Endothelial cell of umbilical vein (primary cell): ENCODE measurements at regions not wholly inside any gene's neighbourhood (a gene's known extent, or its start where the extent isn't known, plus 50 kb on each side); places are given as distances from the start of the nearest gene placed in this dataset.

Experiments used
- BruUV-seq: library from RNA; stranded (reverse); fragments of 400-500 nt; replicated peaks from 2 replicates; lab custom pipeline; 2021; lab: Mats Ljungman, UMichigan
- CTCF ChIA-PET: fragments of 300-600, 350-600 bp; sonication (Branson Sonifier 250); formaldehyde crosslinking; loops from one replicate; lab custom pipeline; 2021; ENCODE audit warnings: antibody characterized with exemption, inconsistent platforms; lab: Charles Lee
- POLR2A ChIA-PET: fragments of 300-600, 350-600 bp; sonication (Branson Sonifier 250); formaldehyde crosslinking; loops from one replicate; lab custom pipeline; 2021; ENCODE audit warnings: antibody characterized with exemption, inconsistent platforms; lab: Charles Lee
- DNase-seq: peaks from one replicate; pipeline ENCODE4 v3.0.0-alpha.2; 2011; ENCODE audit warnings: low read depth, low spot score
- FAIRE-seq: peaks from 2 replicates; lab custom pipeline; 2011; peaks lifted over from hg19 to GRCh38; lab: Jason Lieb, UNC
- H2AFZ ChIP-seq: 2 replicates; pipeline ENCODE4 v1.6.0; 2012; ENCODE audit warnings: low read depth, low read length, control low read depth, inconsistent platforms
- H3K27ac ChIP-seq: 2 replicates; pipeline ENCODE4 v1.5.1; 2011; ENCODE audit warnings: low read depth, mild to moderate bottlenecking, control low read depth, low read length, moderate library complexity; ENCODE audit not compliant: insufficient read depth
- H3K27me3 ChIP-seq, 2 experiments: 2 replicates each; pipeline versions ENCODE4 v1.6.0 to v1.6.1; 2011; ENCODE audit warnings: low read length in 2 of 2, mixed read lengths in 1 of 2; ENCODE audit not compliant: control insufficient read depth in 2 of 2, insufficient read depth in 2 of 2
- H3K36me3 ChIP-seq, 2 experiments: 2 replicates in 1 of 2; 3 replicates in 1 of 2; pipeline ENCODE4 v1.5.1; 2011; ENCODE audit warnings: low read length in 2 of 2, mild to moderate bottlenecking in 1 of 2, moderate library complexity in 1 of 2; ENCODE audit not compliant: control insufficient read depth in 2 of 2, insufficient read depth in 2 of 2; ENCODE audit errors: extremely low read depth in 1 of 2
- H3K4me1 ChIP-seq: 3 replicates; pipeline ENCODE4 v1.5.1; 2011; ENCODE audit warnings: mild to moderate bottlenecking, low read length; ENCODE audit not compliant: control insufficient read depth, insufficient read depth; ENCODE audit errors: extremely low read depth
- H3K4me2 ChIP-seq: 2 replicates; pipeline ENCODE4 v1.6.1; 2011; ENCODE audit warnings: low read length, control low read depth, mixed read lengths; ENCODE audit not compliant: insufficient read depth
- H3K4me3 ChIP-seq, 3 experiments: fragments of 200-600 bp in 1 of 3; sonication (generic), shearing (Covaris generic) in 1 of 3; replicated peaks in 1 of 3; 2 replicates each; pipeline ENCODE4 v1.5.1; 2011 to 2016; ENCODE audit warnings: control low read depth in 3 of 3, low read length in 3 of 3, mild to moderate bottlenecking in 2 of 3, inconsistent platforms in 1 of 3, low read depth in 1 of 3, moderate library complexity in 1 of 3; ENCODE audit not compliant: insufficient read depth in 1 of 3
- H3K79me2 ChIP-seq: 2 replicates; pipeline ENCODE4 v1.6.0; 2012; ENCODE audit warnings: low read length, inconsistent platforms; ENCODE audit not compliant: control insufficient read depth, insufficient read depth
- H3K9ac ChIP-seq: replicated peaks from 2 replicates; pipeline ENCODE3; 2011; ENCODE audit warnings: low read length, control low read depth; ENCODE audit not compliant: insufficient read depth; ENCODE audit errors: extremely low read depth
- H3K9me1 ChIP-seq: replicated peaks from 3 replicates; pipeline ENCODE4 v1.6.0; 2011; ENCODE audit warnings: mild to moderate bottlenecking, low read length; ENCODE audit not compliant: control insufficient read depth, insufficient read depth; ENCODE audit errors: extremely low read depth
- H3K9me3 ChIP-seq: replicated peaks from 2 replicates; pipeline ENCODE4 v1.5.1; 2012; ENCODE audit warnings: low read length, inconsistent platforms; ENCODE audit not compliant: control insufficient read depth, insufficient read depth
- H4K20me1 ChIP-seq: replicated peaks from 2 replicates; pipeline ENCODE3; 2011; ENCODE audit warnings: mild to moderate bottlenecking, low read length; ENCODE audit not compliant: control insufficient read depth, insufficient read depth; ENCODE audit errors: extremely low read depth
- CTCF ChIP-seq, 2 donors: IDR thresholded peaks; 1 replicate in 1 of 2; 2 replicates in 1 of 2; pipeline ENCODE4 v1.5.1; 2011; ENCODE audit warnings: low read length in 2 of 2, mild to moderate bottlenecking in 2 of 2, moderate library complexity in 2 of 2, control low read depth in 1 of 2, inconsistent platforms in 1 of 2, low read depth in 1 of 2; ENCODE audit not compliant: insufficient read depth in 1 of 2; ENCODE audit errors: extremely low read depth in 1 of 2
- EZH2 ChIP-seq: IDR thresholded peaks from 2 replicates; pipeline ENCODE4 v1.6.1; 2012; ENCODE audit warnings: borderline replicate concordance, low read depth, mild to moderate bottlenecking, moderate library complexity, low read length, inconsistent platforms; ENCODE audit not compliant: severe bottlenecking
- FOS ChIP-seq: IDR thresholded peaks from 2 replicates; pipeline ENCODE4 v1.6.1; 2011; ENCODE audit warnings: mild to moderate bottlenecking, low read length, moderate library complexity, borderline replicate concordance; ENCODE audit not compliant: insufficient read depth
- GATA2 ChIP-seq: IDR thresholded peaks from 2 replicates; pipeline ENCODE4 v1.7.0; 2011; ENCODE audit warnings: low read depth, mild to moderate bottlenecking, moderate library complexity, mixed read lengths, low read length; ENCODE audit not compliant: insufficient read length, insufficient read depth
- JUN ChIP-seq: IDR thresholded peaks from 2 replicates; pipeline ENCODE4 v1.6.1; 2011; ENCODE audit warnings: borderline replicate concordance, low read depth; ENCODE audit not compliant: insufficient read length, insufficient read depth
- MAX ChIP-seq: IDR thresholded peaks from 2 replicates; pipeline ENCODE4 v1.6.1; 2011; ENCODE audit not compliant: insufficient read depth, insufficient read length
- MYC ChIP-seq: IDR thresholded peaks from one replicate; pipeline ENCODE4 v1.6.1; 2011; ENCODE audit warnings: mild to moderate bottlenecking, low read depth, low read length
- POLR2A ChIP-seq: IDR thresholded peaks from 2 replicates; pipeline ENCODE4 v1.6.1; 2012; ENCODE audit warnings: low read depth, mild to moderate bottlenecking, control low read depth, low read length
- POLR2AphosphoS5 ChIP-seq: IDR thresholded peaks from 2 replicates; pipeline ENCODE4 v1.6.1; 2012; ENCODE audit warnings: low read depth, mild to moderate bottlenecking, control low read depth, low read length, moderate library complexity; ENCODE audit not compliant: insufficient read depth
- dilution Hi-C: fragments of 300-500 bp; cut with MboI; formaldehyde crosslinking; loops from one replicate; pipeline ENCODE4 v1.15.0; 2019; ENCODE audit warnings: low sequenced_read_pairs; ENCODE audit not compliant: extremely low pct_ligation_motif_present
- intact Hi-C: fragments of 100-400 bp; cut with micrococcal nuclease; formaldehyde crosslinking; loops from one replicate; pipeline ENCODE4 v1.10.0; 2022

- dilution Hi-C loops = no loop called here
- POLR2A ChIA-PET = no interaction called here
- no peaks in the 10 kb centered on the region for H3K4me1 ChIP-seq
- H3K4me2 ChIP-seq = no peak overlapping the region
- DNase-seq = no peak
- H3K27ac ChIP-seq = no peak overlapping the region
- H3K9ac ChIP-seq = no peak overlapping the region
- intact Hi-C loops = no loop called here
- H3K9me3 ChIP-seq = no peaks in the 10 kb centered on the region
- CTCF ChIA-PET = no interaction called here
- no TSS peak for BruUV-seq
- no peaks in the 10 kb centered on the region for H3K36me3 ChIP-seq
- no peaks in the 10 kb centered on the region for H4K20me1 ChIP-seq
- no peak for TF ChIP-seq POLR2A
- TF ChIP-seq FOS = no peak
- no peak for TF ChIP-seq JUN
- TF ChIP-seq GATA2 = no peak
- no peak for TF ChIP-seq POLR2AphosphoS5
- no peak for TF ChIP-seq MAX
- TF ChIP-seq CTCF (IDR thresholded peaks at IDR 0.05; ENCODE audit: extremely low read depth in 1 of 2, insufficient read depth in 1 of 2, low read depth in 1 of 2, low read length in 2 of 2) = no peak
- no peak for TF ChIP-seq MYC
- no peak for TF ChIP-seq EZH2
- H3K79me2 ChIP-seq = no peaks in the 10 kb centered on the region
- FAIRE-seq = no peak
- H3K9me1 ChIP-seq = no peaks in the 10 kb centered on the region
- H2AFZ ChIP-seq = no peak overlapping the region
- peaks cover 0 to 18% of the 10 kb centered on the region in 2 experiments for H3K27me3 ChIP-seq
- H3K4me3 ChIP-seq = no peak overlapping the region
Observed at GRCh38 chr2:234711308-234711707, 214.4 kb upstream of the ARL4C start.
